22Rv1 (cell line): ENCODE measurements at regions not wholly inside any gene's neighbourhood (a gene's known extent, or its start where the extent isn't known, plus 50 kb on each side); places are given as distances from the start of the nearest gene placed in this dataset.

Experiments
- ZFX ChIP-seq: fragments of 450-650 bp; IDR thresholded peaks from 2 replicates; pipeline ENCODE4 v1.6.1; 2017; ENCODE audit warnings: antibody characterized with exemption, borderline replicate concordance
- TF ChIP-seq, protein P1 (sequence below): fragments of 450-650 bp; IDR thresholded peaks from 2 replicates; pipeline ENCODE4 v1.5.1; 2017; ENCODE audit warnings: mild to moderate bottlenecking

DNA sequence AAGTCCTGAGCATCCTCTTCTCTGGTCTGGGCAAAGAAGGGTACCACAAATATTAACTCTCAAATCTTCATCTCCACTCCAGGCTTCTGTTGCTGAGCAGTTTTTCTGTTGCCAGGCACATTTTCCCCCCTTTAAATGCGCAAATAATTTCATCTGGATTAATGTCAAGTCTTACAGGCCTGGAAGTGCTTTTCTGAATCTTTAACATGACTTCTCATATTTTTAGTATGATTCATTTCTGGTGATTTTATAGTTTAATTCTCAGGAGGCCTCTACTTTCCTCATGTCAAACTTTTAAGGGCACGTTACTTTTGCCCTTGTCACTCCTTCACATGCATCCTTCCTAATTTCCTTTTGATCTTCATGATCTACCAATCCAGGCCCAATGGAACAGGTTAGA lies 510.2 kb downstream of the METTL15 start:
- TF ChIP-seq, protein P1, sequence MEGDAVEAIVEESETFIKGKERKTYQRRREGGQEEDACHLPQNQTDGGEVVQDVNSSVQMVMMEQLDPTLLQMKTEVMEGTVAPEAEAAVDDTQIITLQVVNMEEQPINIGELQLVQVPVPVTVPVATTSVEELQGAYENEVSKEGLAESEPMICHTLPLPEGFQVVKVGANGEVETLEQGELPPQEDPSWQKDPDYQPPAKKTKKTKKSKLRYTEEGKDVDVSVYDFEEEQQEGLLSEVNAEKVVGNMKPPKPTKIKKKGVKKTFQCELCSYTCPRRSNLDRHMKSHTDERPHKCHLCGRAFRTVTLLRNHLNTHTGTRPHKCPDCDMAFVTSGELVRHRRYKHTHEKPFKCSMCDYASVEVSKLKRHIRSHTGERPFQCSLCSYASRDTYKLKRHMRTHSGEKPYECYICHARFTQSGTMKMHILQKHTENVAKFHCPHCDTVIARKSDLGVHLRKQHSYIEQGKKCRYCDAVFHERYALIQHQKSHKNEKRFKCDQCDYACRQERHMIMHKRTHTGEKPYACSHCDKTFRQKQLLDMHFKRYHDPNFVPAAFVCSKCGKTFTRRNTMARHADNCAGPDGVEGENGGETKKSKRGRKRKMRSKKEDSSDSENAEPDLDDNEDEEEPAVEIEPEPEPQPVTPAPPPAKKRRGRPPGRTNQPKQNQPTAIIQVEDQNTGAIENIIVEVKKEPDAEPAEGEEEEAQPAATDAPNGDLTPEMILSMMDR, result no peak
- no peak for TF ChIP-seq ZFX
